ENCODE measurements at regions not wholly inside any gene's neighbourhood (a gene's known extent, or its start where the extent isn't known, plus 50 kb on each side); places are given as distances from the start of the nearest gene placed in this dataset.

DNA sequence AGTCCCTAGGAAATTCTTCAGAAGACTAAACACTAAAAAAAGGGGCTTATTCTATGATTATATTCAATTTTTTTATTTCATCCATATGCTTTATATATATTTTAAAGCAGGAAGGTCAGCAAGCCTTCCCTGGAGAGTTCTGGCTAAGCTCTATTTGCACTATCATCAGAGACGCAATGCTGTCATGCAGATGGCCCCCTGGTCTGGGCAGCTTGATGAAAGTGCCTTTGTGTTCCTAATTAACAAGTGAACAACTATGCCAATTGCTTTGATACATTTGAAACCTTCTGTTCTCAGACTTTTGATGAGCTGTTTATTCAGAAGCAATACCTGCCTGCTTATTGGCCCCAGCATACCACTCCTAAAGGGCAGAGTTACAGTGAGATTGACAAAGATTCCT, 1344.6 kb downstream of the OLFM4 start:
- TF ChIP-seq, protein P1, sequence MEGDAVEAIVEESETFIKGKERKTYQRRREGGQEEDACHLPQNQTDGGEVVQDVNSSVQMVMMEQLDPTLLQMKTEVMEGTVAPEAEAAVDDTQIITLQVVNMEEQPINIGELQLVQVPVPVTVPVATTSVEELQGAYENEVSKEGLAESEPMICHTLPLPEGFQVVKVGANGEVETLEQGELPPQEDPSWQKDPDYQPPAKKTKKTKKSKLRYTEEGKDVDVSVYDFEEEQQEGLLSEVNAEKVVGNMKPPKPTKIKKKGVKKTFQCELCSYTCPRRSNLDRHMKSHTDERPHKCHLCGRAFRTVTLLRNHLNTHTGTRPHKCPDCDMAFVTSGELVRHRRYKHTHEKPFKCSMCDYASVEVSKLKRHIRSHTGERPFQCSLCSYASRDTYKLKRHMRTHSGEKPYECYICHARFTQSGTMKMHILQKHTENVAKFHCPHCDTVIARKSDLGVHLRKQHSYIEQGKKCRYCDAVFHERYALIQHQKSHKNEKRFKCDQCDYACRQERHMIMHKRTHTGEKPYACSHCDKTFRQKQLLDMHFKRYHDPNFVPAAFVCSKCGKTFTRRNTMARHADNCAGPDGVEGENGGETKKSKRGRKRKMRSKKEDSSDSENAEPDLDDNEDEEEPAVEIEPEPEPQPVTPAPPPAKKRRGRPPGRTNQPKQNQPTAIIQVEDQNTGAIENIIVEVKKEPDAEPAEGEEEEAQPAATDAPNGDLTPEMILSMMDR (IDR thresholded peaks at IDR 0.05), result no peak
- no peak for TF ChIP-seq POLR2A (IDR thresholded peaks at IDR 0.05)

All from tibial nerve (tissue), 3 donors.